ENCODE measurements at regions not wholly inside any gene's neighbourhood (a gene's known extent, or its start where the extent isn't known, plus 50 kb on each side); places are given as distances from the start of the nearest gene placed in this dataset.

DNA sequence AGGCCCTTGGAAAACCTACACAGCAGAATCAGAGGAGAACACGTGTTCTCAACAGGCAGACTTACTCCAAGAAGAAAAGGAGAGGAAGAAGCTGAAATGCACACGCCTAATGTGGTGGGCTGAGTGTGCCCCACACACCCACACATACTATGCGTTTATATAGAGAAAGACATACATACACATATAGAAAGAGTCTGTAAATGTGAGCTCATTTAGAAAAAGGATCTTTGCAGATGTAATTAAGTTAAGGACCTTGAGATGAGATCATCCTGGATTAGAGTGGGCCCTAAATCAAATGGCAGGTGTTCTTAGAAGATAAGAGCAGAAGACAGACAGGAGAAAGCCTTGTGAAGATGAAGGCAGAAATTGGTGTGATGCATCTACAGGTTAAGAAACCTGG lies 87.2 kb upstream of the KLF3 start:
- Histone ChIP-seq H3K4me2 (ENCODE audit: low read depth, low read length, poor library complexity, severe bottlenecking) (no peak overlapping the region), H3K9ac (ENCODE audit: low read length) (no peak overlapping the region), H3K27me3 (ENCODE audit: low read length) (0 out of 2 replicates have a peak, but pooled peaks cover 3% of the 10 kb centered on the region), H3K27ac (ENCODE audit: low read depth, low read length) (no peak overlapping the region), H3K4me3 (ENCODE audit: insufficient read depth, low read length, poor library complexity, severe bottlenecking) (no peak overlapping the region), H3F3A (ENCODE audit: insufficient read depth) (no peaks in the 10 kb centered on the region), H3K9me3 (ENCODE audit: insufficient read depth, low read length) (no peaks in the 10 kb centered on the region), H2AFZ (ENCODE audit: low read depth, low read length, severe bottlenecking) (no peak overlapping the region), H4K20me1 (ENCODE audit: low read depth, low read length) (no peaks in the 10 kb centered on the region), H3K36me3 (ENCODE audit: low read length) (no peaks in the 10 kb centered on the region), H3K79me2 (ENCODE audit: insufficient read depth, low read length) (no peaks in the 10 kb centered on the region), H3K9me2 (replicated peaks; ENCODE audit: insufficient read depth, low read length) (no peaks in the 10 kb centered on the region)
- TF ChIP-seq EZH2phosphoT487 (conservative IDR thresholded peaks at IDR 0.05; ENCODE audit: low read length): no peak
- TF ChIP-seq, protein P1, sequence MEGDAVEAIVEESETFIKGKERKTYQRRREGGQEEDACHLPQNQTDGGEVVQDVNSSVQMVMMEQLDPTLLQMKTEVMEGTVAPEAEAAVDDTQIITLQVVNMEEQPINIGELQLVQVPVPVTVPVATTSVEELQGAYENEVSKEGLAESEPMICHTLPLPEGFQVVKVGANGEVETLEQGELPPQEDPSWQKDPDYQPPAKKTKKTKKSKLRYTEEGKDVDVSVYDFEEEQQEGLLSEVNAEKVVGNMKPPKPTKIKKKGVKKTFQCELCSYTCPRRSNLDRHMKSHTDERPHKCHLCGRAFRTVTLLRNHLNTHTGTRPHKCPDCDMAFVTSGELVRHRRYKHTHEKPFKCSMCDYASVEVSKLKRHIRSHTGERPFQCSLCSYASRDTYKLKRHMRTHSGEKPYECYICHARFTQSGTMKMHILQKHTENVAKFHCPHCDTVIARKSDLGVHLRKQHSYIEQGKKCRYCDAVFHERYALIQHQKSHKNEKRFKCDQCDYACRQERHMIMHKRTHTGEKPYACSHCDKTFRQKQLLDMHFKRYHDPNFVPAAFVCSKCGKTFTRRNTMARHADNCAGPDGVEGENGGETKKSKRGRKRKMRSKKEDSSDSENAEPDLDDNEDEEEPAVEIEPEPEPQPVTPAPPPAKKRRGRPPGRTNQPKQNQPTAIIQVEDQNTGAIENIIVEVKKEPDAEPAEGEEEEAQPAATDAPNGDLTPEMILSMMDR (IDR thresholded peaks at IDR 0.05; ENCODE audit: insufficient read depth, low read length, poor library complexity, severe bottlenecking): no peak

DNA sequence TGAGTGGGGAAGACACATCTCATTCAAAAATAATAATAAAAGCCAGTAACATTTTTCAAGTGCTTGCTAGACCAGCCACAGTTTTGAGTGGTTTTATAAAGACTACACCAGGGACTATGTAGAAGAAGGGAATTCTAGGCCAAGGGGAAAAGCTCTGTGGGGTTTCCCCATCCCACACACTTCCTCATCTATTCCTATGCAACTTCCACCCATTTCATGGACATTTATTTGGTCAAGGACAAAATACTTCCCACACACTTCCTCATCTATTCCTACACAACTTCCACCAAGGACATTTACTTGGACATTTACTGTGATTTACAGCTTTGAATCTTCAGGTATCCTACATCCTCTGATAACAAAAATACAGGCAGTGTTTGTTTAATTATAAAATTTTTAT lies 86.5 kb upstream of the KLF3 start:
- H3K9me3 ChIP-seq (ENCODE audit: insufficient read depth, low read length): no peaks in the 10 kb centered on the region
- no peak overlapping the region for H3K27ac ChIP-seq (ENCODE audit: low read depth, low read length)
- H3K79me2 ChIP-seq (ENCODE audit: insufficient read depth, low read length): no peaks in the 10 kb centered on the region
- no peak overlapping the region for H2AFZ ChIP-seq (ENCODE audit: low read depth, low read length, severe bottlenecking)
- no peaks in the 10 kb centered on the region for H3F3A ChIP-seq (ENCODE audit: insufficient read depth)
- TF ChIP-seq EZH2phosphoT487 (conservative IDR thresholded peaks at IDR 0.05; ENCODE audit: low read length): no peak
- TF ChIP-seq, protein P1 (IDR thresholded peaks at IDR 0.05; ENCODE audit: insufficient read depth, low read length, poor library complexity, severe bottlenecking): no peak
- 0 out of 2 replicates have a peak, but pooled peaks cover 3% of the 10 kb centered on the region for H3K27me3 ChIP-seq (ENCODE audit: low read length)
- H3K36me3 ChIP-seq (ENCODE audit: low read length): no peaks in the 10 kb centered on the region
- H3K9ac ChIP-seq (ENCODE audit: low read length): no peak overlapping the region
- no peaks in the 10 kb centered on the region for H3K9me2 ChIP-seq (replicated peaks; ENCODE audit: insufficient read depth, low read length)
- no peak overlapping the region for H3K4me3 ChIP-seq (ENCODE audit: insufficient read depth, low read length, poor library complexity, severe bottlenecking)
- H4K20me1 ChIP-seq (ENCODE audit: low read depth, low read length): no peaks in the 10 kb centered on the region
- no peak overlapping the region for H3K4me2 ChIP-seq (ENCODE audit: low read depth, low read length, poor library complexity, severe bottlenecking)

DNA sequence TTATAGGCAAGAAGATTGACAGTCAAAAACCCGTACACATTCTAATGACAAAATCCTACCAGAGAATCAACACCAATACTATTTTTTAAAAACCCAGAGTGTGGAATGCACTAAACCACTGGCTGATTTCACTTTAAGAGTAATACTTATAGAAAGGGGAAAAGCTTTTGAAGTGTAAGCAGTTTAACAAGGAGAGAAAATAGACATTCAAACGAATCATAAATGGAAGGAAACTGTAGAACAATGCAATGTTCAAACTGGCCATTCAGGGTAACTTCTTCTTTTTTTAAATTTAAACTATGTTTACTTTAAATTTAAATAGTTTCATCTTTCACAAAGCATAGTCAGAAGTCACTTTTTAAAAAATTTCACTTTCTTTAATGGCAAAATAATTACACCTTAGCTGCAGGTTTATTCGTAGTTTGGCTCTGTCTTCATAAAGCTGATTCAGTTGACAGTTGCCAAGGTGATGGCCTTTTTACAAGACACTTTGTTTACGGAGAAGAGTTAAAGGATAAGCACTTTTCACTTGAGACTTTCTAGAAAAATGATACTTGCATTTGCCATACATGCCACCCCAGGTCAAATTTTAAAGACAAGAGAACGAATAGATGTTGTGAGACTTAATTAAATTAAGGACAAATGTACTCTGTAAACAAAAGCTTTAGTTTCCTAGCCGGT lies 82.4 kb upstream of the KLF3 start:
- no peak overlapping the region for H2AFZ ChIP-seq (ENCODE audit: low read depth, low read length, severe bottlenecking)
- no peak overlapping the region for H3K27ac ChIP-seq (ENCODE audit: low read depth, low read length)
- H3K9me2 ChIP-seq (replicated peaks; ENCODE audit: insufficient read depth, low read length): no peaks in the 10 kb centered on the region
- H3K79me2 ChIP-seq (ENCODE audit: insufficient read depth, low read length): no peaks in the 10 kb centered on the region
- no peak overlapping the region for H3K4me2 ChIP-seq (ENCODE audit: low read depth, low read length, poor library complexity, severe bottlenecking)
- no peaks in the 10 kb centered on the region for H3K27me3 ChIP-seq (ENCODE audit: low read length)
- no peaks in the 10 kb centered on the region for H4K20me1 ChIP-seq (ENCODE audit: low read depth, low read length)
- H3K9ac ChIP-seq (ENCODE audit: low read length): no peak overlapping the region
- H3F3A ChIP-seq (ENCODE audit: insufficient read depth): no peaks in the 10 kb centered on the region
- H3K4me3 ChIP-seq (ENCODE audit: insufficient read depth, low read length, poor library complexity, severe bottlenecking): no peak overlapping the region
- H3K9me3 ChIP-seq (ENCODE audit: insufficient read depth, low read length): no peaks in the 10 kb centered on the region
- TF ChIP-seq EZH2phosphoT487 (conservative IDR thresholded peaks at IDR 0.05; ENCODE audit: low read length): no peak
- TF ChIP-seq, protein P1 (IDR thresholded peaks at IDR 0.05; ENCODE audit: insufficient read depth, low read length, poor library complexity, severe bottlenecking): no peak
- no peaks in the 10 kb centered on the region for H3K36me3 ChIP-seq (ENCODE audit: low read length)

Data from SU-DHL-6 (cell line).